GM23338 (cell line): ENCODE measurements at regions not wholly inside any gene's neighbourhood (a gene's known extent, or its start where the extent isn't known, plus 50 kb on each side); places are given as distances from the start of the nearest gene placed in this dataset.
A peak's percentile ranks its signal among the peaks of the same experiment; 100 is the strongest.

Source experiments
- ATAC-seq: fragments of 200-7000 bp; cut with Tn5 transposase; 3 replicates; pipeline ENCODE4 v1.9.1; 2020
- DNase-seq: peaks from one replicate; pipeline ENCODE4 v3.0.0-alpha.2; 2015; ENCODE audit warnings: low spot score
- H2AFZ ChIP-seq: fragments of 200-600 bp; sonication (generic); 2 replicates; pipeline ENCODE4 v1.8.0; 2016; ENCODE audit warnings: antibody characterized with exemption, mild to moderate bottlenecking, moderate library complexity
- H3F3A ChIP-seq: fragments of 200-600 bp; sonication (generic); replicated peaks from 2 replicates; pipeline ENCODE4 v1.8.0; 2017; ENCODE audit warnings: antibody characterized with exemption, mixed run types, low read depth
- H3K27ac ChIP-seq: fragments of 200-600 bp; sonication (generic); 2 replicates; pipeline ENCODE4 v1.6.1; 2016; ENCODE audit warnings: low read depth
- H3K27me3 ChIP-seq: fragments of 200-600 bp; sonication (generic); 2 replicates; pipeline ENCODE4 v1.8.0; 2016; ENCODE audit warnings: mild to moderate bottlenecking, mixed run types, moderate library complexity; ENCODE audit not compliant: insufficient read depth
- H3K36me3 ChIP-seq: fragments of 200-600 bp; sonication (generic); 2 replicates; pipeline ENCODE4 v1.8.0; 2016; ENCODE audit warnings: mild to moderate bottlenecking; ENCODE audit not compliant: insufficient read depth
- H3K4me1 ChIP-seq: fragments of 200-600 bp; sonication (generic); 2 replicates; pipeline ENCODE4 v1.8.0; 2016; ENCODE audit warnings: mild to moderate bottlenecking, moderate library complexity; ENCODE audit not compliant: insufficient read depth
- H3K4me2 ChIP-seq: fragments of 200-600 bp; sonication (generic); 2 replicates; pipeline ENCODE4 v1.7.1; 2017; ENCODE audit warnings: mixed run types
- H3K4me3 ChIP-seq: fragments of 200-600 bp; sonication (generic); 2 replicates; pipeline ENCODE4 v1.6.1; 2016; ENCODE audit warnings: mixed run types
- H3K79me2 ChIP-seq: fragments of 200-600 bp; sonication (generic); replicated peaks from 2 replicates; pipeline ENCODE4 v1.8.0; 2017; ENCODE audit warnings: mild to moderate bottlenecking; ENCODE audit not compliant: insufficient read depth
- H3K9me2 ChIP-seq: fragments of 200-600 bp; sonication (generic); 2 replicates; pipeline ENCODE4 v1.8.0; 2017; ENCODE audit not compliant: insufficient read depth
- H4K20me1 ChIP-seq: fragments of 200-600 bp; sonication (generic); replicated peaks from 2 replicates; pipeline ENCODE4 v1.8.0; 2017; ENCODE audit warnings: mild to moderate bottlenecking; ENCODE audit not compliant: insufficient read depth
- H3K27ac Mint-ChIP-seq: 2 replicates; pipeline ENCODE4 v1.8.0; 2020; ENCODE audit warnings: inconsistent platforms, mild to moderate bottlenecking, moderate library complexity, mixed read lengths
- H3K27me3 Mint-ChIP-seq: 3 replicates; pipeline ENCODE4 v1.8.0; 2022; ENCODE audit warnings: low read depth, mild to moderate bottlenecking, moderate library complexity, mixed read lengths, inconsistent platforms; ENCODE audit not compliant: insufficient read depth, poor library complexity
- H3K36me3 Mint-ChIP-seq: 3 replicates; pipeline ENCODE4 v1.8.0; 2021; ENCODE audit warnings: low read depth, mild to moderate bottlenecking, inconsistent platforms, moderate library complexity, mixed read lengths
- H3K4me1 Mint-ChIP-seq: 3 replicates; pipeline ENCODE4 v1.8.0; 2020; ENCODE audit warnings: mild to moderate bottlenecking, inconsistent platforms, mixed read lengths
- H3K4me3 Mint-ChIP-seq: 3 replicates; pipeline ENCODE4 v1.8.0; 2021; ENCODE audit warnings: moderate library complexity, mild to moderate bottlenecking, inconsistent platforms, mixed read lengths
- H3K9me3 Mint-ChIP-seq: 3 replicates; pipeline ENCODE4 v1.8.0; 2020; ENCODE audit warnings: moderate library complexity, mild to moderate bottlenecking, inconsistent platforms, mixed read lengths
- CREB1 ChIP-seq: fragments of 250-450 bp; sonication (Bioruptor Pico); IDR thresholded peaks from 2 replicates; pipeline ENCODE4 v1.5.0; 2020; ENCODE audit warnings: low read depth, mild to moderate bottlenecking, moderate library complexity
- EZH2 ChIP-seq: fragments of 200-600 bp; sonication (generic); IDR thresholded peaks from one replicate; pipeline ENCODE4 v1.8.0; 2017; ENCODE audit warnings: antibody characterized with exemption, mild to moderate bottlenecking, low read depth; ENCODE audit not compliant: unreplicated experiment
- EZH2phosphoT487 ChIP-seq: fragments of 200-600 bp; sonication (generic); IDR thresholded peaks from one replicate; pipeline ENCODE4 v1.8.1; 2018; ENCODE audit warnings: antibody characterized with exemption; ENCODE audit not compliant: unreplicated experiment
- JUNB ChIP-seq: IDR thresholded peaks from one replicate; pipeline ENCODE4 v1.6.1; 2016; ENCODE audit warnings: antibody characterized with exemption; ENCODE audit not compliant: unreplicated experiment
- NANOG ChIP-seq: IDR thresholded peaks from 2 replicates; pipeline ENCODE4 v1.6.1; 2016; ENCODE audit warnings: antibody characterized with exemption, borderline replicate concordance
- POLR2AphosphoS5 ChIP-seq: IDR thresholded peaks from 2 replicates; pipeline ENCODE4 v1.6.1; 2016; ENCODE audit warnings: antibody characterized with exemption, low read depth
- STAT1 ChIP-seq: IDR thresholded peaks from one replicate; pipeline ENCODE4 v1.6.1; 2016; ENCODE audit warnings: antibody characterized with exemption; ENCODE audit not compliant: unreplicated experiment
- ZNF114 ChIP-seq: fragments of 250-450 bp; sonication (Bioruptor Pico); IDR thresholded peaks from 2 replicates; pipeline ENCODE4 v1.5.0; 2020; ENCODE audit warnings: mild to moderate bottlenecking, moderate library complexity
- ZNF331 ChIP-seq: fragments of 250-450 bp; sonication (Bioruptor Pico); IDR thresholded peaks from 2 replicates; pipeline ENCODE4 v1.5.0; 2020; ENCODE audit warnings: low read depth, mild to moderate bottlenecking, moderate library complexity
- TF ChIP-seq, protein P1 (sequence below): IDR thresholded peaks from one replicate; pipeline ENCODE4 v1.6.1; 2018; ENCODE audit warnings: antibody characterized with exemption; ENCODE audit not compliant: unreplicated experiment
- TF ChIP-seq, protein P2 (sequence below): fragments of 250-450 bp; sonication (Bioruptor Pico); IDR thresholded peaks from 2 replicates; pipeline ENCODE4 v1.5.0; 2020; ENCODE audit warnings: mild to moderate bottlenecking, moderate library complexity
- TF ChIP-seq, protein P3 (sequence below), 2 experiments: fragments of 200-600 bp in 1 of 2; sonication (generic) in 1 of 2; conservative IDR thresholded peaks; 2 replicates each; pipeline versions ENCODE4 v1.5.1 to v1.6.1; 2016 to 2017; ENCODE audit warnings: antibody characterized with exemption in 2 of 2, low read depth in 2 of 2, mild to moderate bottlenecking in 2 of 2, moderate library complexity in 1 of 2
- TF ChIP-seq, protein P4 (sequence below): IDR thresholded peaks from 2 replicates; pipeline ENCODE4 v1.6.1; 2016; ENCODE audit warnings: antibody characterized with exemption

DNA sequence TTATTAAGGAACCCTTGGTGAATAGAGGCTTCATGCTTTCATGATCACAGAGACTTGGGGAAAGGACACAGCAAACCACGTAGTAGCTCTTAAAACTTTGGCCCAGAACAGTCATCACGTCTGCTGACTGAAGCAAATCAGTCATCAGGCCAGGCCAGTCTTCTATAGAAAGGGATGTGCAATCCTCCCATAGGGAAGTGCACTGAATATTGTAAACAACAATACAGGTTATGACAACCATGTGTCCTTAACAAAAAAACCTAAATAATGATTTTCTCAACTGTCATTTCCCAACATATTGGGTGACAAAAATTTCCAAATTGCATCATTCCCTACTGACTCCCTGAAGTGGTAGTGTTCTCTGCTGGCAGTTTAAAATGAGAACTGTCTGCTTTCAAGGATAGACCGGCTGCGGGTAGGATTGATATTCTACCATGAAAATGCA, 388.2 kb upstream of the CITED2 start:
- Mint-ChIP-seq H3K4me3 (no peak overlapping the region), H3K4me1 (peaks cover 4% of the 10 kb centered on the region; the same call in 2 of the 3 replicates), H3K9me3 (no peaks in the 10 kb centered on the region), H3K36me3 (no peaks in the 10 kb centered on the region), H3K27me3 (no peaks in the 10 kb centered on the region), H3K27ac (no peak overlapping the region)
- H3K4me3 ChIP-seq, result no peak overlapping the region
- no peaks in the 10 kb centered on the region for H3F3A ChIP-seq
- H3K27me3 ChIP-seq, result no peaks in the 10 kb centered on the region
- H4K20me1 ChIP-seq, result no peaks in the 10 kb centered on the region
- 0 out of 2 replicates have a peak overlapping the region, but pooled peaks have one; percentile 12 for H2AFZ ChIP-seq
- no peak overlapping the region for H3K27ac ChIP-seq
- H3K79me2 ChIP-seq, result no peaks in the 10 kb centered on the region
- DNase-seq, result no peak
- H3K4me2 ChIP-seq, result no peak overlapping the region
- ATAC-seq, result no peak
- TF ChIP-seq, protein P1, sequence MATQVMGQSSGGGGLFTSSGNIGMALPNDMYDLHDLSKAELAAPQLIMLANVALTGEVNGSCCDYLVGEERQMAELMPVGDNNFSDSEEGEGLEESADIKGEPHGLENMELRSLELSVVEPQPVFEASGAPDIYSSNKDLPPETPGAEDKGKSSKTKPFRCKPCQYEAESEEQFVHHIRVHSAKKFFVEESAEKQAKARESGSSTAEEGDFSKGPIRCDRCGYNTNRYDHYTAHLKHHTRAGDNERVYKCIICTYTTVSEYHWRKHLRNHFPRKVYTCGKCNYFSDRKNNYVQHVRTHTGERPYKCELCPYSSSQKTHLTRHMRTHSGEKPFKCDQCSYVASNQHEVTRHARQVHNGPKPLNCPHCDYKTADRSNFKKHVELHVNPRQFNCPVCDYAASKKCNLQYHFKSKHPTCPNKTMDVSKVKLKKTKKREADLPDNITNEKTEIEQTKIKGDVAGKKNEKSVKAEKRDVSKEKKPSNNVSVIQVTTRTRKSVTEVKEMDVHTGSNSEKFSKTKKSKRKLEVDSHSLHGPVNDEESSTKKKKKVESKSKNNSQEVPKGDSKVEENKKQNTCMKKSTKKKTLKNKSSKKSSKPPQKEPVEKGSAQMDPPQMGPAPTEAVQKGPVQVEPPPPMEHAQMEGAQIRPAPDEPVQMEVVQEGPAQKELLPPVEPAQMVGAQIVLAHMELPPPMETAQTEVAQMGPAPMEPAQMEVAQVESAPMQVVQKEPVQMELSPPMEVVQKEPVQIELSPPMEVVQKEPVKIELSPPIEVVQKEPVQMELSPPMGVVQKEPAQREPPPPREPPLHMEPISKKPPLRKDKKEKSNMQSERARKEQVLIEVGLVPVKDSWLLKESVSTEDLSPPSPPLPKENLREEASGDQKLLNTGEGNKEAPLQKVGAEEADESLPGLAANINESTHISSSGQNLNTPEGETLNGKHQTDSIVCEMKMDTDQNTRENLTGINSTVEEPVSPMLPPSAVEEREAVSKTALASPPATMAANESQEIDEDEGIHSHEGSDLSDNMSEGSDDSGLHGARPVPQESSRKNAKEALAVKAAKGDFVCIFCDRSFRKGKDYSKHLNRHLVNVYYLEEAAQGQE, result no peak
- no peak for TF ChIP-seq STAT1
- no peak for TF ChIP-seq NANOG
- TF ChIP-seq, protein P2, sequence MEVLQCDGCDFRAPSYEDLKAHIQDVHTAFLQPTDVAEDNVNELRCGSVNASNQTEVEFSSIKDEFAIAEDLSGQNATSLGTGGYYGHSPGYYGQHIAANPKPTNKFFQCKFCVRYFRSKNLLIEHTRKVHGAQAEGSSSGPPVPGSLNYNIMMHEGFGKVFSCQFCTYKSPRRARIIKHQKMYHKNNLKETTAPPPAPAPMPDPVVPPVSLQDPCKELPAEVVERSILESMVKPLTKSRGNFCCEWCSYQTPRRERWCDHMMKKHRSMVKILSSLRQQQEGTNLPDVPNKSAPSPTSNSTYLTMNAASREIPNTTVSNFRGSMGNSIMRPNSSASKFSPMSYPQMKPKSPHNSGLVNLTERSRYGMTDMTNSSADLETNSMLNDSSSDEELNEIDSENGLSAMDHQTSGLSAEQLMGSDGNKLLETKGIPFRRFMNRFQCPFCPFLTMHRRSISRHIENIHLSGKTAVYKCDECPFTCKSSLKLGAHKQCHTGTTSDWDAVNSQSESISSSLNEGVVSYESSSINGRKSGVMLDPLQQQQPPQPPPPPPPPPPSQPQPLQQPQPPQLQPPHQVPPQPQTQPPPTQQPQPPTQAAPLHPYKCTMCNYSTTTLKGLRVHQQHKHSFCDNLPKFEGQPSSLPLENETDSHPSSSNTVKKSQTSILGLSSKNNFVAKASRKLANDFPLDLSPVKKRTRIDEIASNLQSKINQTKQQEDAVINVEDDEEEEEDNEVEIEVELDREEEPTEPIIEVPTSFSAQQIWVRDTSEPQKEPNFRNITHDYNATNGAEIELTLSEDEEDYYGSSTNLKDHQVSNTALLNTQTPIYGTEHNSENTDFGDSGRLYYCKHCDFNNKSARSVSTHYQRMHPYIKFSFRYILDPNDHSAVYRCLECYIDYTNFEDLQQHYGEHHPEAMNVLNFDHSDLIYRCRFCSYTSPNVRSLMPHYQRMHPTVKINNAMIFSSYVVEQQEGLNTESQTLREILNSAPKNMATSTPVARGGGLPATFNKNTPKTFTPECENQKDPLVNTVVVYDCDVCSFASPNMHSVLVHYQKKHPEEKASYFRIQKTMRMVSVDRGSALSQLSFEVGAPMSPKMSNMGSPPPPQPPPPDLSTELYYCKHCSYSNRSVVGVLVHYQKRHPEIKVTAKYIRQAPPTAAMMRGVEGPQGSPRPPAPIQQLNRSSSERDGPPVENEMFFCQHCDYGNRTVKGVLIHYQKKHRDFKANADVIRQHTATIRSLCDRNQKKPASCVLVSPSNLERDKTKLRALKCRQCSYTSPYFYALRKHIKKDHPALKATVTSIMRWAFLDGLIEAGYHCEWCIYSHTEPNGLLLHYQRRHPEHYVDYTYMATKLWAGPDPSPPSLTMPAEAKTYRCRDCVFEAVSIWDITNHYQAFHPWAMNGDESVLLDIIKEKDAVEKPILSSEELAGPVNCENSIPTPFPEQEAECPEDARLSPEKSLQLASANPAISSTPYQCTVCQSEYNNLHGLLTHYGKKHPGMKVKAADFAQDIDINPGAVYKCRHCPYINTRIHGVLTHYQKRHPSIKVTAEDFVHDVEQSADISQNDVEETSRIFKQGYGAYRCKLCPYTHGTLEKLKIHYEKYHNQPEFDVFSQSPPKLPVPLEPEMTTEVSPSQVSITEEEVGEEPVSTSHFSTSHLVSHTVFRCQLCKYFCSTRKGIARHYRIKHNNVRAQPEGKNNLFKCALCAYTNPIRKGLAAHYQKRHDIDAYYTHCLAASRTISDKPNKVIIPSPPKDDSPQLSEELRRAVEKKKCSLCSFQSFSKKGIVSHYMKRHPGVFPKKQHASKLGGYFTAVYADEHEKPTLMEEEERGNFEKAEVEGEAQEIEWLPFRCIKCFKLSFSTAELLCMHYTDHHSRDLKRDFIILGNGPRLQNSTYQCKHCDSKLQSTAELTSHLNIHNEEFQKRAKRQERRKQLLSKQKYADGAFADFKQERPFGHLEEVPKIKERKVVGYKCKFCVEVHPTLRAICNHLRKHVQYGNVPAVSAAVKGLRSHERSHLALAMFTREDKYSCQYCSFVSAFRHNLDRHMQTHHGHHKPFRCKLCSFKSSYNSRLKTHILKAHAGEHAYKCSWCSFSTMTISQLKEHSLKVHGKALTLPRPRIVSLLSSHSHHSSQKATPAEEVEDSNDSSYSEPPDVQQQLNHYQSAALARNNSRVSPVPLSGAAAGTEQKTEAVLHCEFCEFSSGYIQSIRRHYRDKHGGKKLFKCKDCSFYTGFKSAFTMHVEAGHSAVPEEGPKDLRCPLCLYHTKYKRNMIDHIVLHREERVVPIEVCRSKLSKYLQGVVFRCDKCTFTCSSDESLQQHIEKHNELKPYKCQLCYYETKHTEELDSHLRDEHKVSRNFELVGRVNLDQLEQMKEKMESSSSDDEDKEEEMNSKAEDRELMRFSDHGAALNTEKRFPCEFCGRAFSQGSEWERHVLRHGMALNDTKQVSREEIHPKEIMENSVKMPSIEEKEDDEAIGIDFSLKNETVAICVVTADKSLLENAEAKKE (CRISPR knock-in tag), result no peak
- TF ChIP-seq CREB1 (CRISPR knock-in tag), result no peak
- no peak for TF ChIP-seq ZNF331 (CRISPR knock-in tag)
- no peak for TF ChIP-seq POLR2AphosphoS5
- TF ChIP-seq, protein P3, sequence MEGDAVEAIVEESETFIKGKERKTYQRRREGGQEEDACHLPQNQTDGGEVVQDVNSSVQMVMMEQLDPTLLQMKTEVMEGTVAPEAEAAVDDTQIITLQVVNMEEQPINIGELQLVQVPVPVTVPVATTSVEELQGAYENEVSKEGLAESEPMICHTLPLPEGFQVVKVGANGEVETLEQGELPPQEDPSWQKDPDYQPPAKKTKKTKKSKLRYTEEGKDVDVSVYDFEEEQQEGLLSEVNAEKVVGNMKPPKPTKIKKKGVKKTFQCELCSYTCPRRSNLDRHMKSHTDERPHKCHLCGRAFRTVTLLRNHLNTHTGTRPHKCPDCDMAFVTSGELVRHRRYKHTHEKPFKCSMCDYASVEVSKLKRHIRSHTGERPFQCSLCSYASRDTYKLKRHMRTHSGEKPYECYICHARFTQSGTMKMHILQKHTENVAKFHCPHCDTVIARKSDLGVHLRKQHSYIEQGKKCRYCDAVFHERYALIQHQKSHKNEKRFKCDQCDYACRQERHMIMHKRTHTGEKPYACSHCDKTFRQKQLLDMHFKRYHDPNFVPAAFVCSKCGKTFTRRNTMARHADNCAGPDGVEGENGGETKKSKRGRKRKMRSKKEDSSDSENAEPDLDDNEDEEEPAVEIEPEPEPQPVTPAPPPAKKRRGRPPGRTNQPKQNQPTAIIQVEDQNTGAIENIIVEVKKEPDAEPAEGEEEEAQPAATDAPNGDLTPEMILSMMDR (conservative IDR thresholded peaks at IDR 0.05; ENCODE audit: low read depth in 2 of 2), result no peak
- TF ChIP-seq, protein P4, sequence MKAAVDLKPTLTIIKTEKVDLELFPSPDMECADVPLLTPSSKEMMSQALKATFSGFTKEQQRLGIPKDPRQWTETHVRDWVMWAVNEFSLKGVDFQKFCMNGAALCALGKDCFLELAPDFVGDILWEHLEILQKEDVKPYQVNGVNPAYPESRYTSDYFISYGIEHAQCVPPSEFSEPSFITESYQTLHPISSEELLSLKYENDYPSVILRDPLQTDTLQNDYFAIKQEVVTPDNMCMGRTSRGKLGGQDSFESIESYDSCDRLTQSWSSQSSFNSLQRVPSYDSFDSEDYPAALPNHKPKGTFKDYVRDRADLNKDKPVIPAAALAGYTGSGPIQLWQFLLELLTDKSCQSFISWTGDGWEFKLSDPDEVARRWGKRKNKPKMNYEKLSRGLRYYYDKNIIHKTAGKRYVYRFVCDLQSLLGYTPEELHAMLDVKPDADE, result no peak
- no peak for TF ChIP-seq EZH2
- TF ChIP-seq ZNF114 (CRISPR knock-in tag), result no peak
- TF ChIP-seq EZH2phosphoT487, result no peak
- no peak for TF ChIP-seq JUNB
- no peaks in the 10 kb centered on the region for H3K4me1 ChIP-seq
- no peaks in the 10 kb centered on the region for H3K9me2 ChIP-seq
- no peaks in the 10 kb centered on the region for H3K36me3 ChIP-seq
